ENCODE measurements at regions not wholly inside any gene's neighbourhood (a gene's known extent, or its start where the extent isn't known, plus 50 kb on each side); places are given as distances from the start of the nearest gene placed in this dataset.

- Histone ChIP-seq H2BK120ac (replicated peaks; ENCODE audit: low read depth, low read length) (no peak overlapping the region), H3K18ac (ENCODE audit: extremely low read depth, low read length) (no peak overlapping the region), H3K4me1 (replicated peaks in 1 of 4; ENCODE audit: control insufficient read depth in 3 of 4, insufficient read depth in 4 of 4, low read length in 3 of 4) (peaks cover 0 to 9% (median under 1%) of the 10 kb centered on the region in 4 experiments; a peak in 4 of 7 replicates), H3K27ac (ENCODE audit: low read depth, low read length) (no peak overlapping the region), H3K9ac (replicated peaks in 1 of 4; ENCODE audit: extremely low read depth in 1 of 4, low read depth in 3 of 4, low read length in 3 of 4) (no peak overlapping the region), H2BK20ac (ENCODE audit: low read length) (no peak overlapping the region), H2AK5ac (ENCODE audit: low read depth, low read length) (no peak overlapping the region), H3K4me2 (ENCODE audit: insufficient read depth in 1 of 2, low read depth in 2 of 2, low read length in 2 of 2) (no peak overlapping the region), H3K79me1 (ENCODE audit: low read depth, low read length) (no peaks in the 10 kb centered on the region), H4K8ac (ENCODE audit: extremely low read depth, insufficient read depth, low read length) (no peak overlapping the region), H3K14ac (ENCODE audit: insufficient read length) (no peak overlapping the region), H2AFZ (ENCODE audit: low read length) (no peak overlapping the region), H4K91ac (replicated peaks; ENCODE audit: insufficient read length, low read length) (no peak overlapping the region), H3K9me3 (ENCODE audit: insufficient read depth in 2 of 2, low read depth in 1 of 2, low read length in 1 of 2) (no peaks in the 10 kb centered on the region), H2BK15ac (ENCODE audit: low read length) (0 out of 2 replicates have a peak overlapping the region, but pooled peaks have one; percentile 49), H3K79me2 (ENCODE audit: control insufficient read depth in 1 of 2, insufficient read depth in 2 of 2, low read length in 2 of 2) (no peaks in the 10 kb centered on the region), H2BK5ac (ENCODE audit: low read depth, low read length) (no peak overlapping the region), H3K27me3 (replicated peaks in 1 of 4; ENCODE audit: control insufficient read depth in 3 of 4, extremely low read depth in 1 of 4, insufficient read depth in 3 of 4, low read length in 3 of 4) (no peaks in the 10 kb centered on the region; a peak in 1 of 7 replicates), H3K4ac (replicated peaks; ENCODE audit: insufficient read length, low read depth, low read length) (no peak overlapping the region), H3K56ac (replicated peaks; ENCODE audit: insufficient read length, low read depth, low read length) (no peak overlapping the region), H3K23ac (ENCODE audit: insufficient read length) (no peak overlapping the region), H4K20me1 (replicated peaks in 1 of 2; ENCODE audit: control insufficient read depth in 1 of 2, insufficient read depth in 2 of 2, low read length in 2 of 2) (no peaks in the 10 kb centered on the region), H4K5ac (ENCODE audit: insufficient read length, low read depth, low read length) (no peak overlapping the region), H3K36me3 (ENCODE audit: control insufficient read depth in 2 of 4, insufficient read depth in 4 of 4, low read length in 3 of 4) (no peaks in the 10 kb centered on the region), H2BK12ac (ENCODE audit: low read depth, low read length) (no peak overlapping the region; the same call in 1 of the 2 replicates), H3K4me3 (ENCODE audit: extremely low read depth in 1 of 4, insufficient read depth in 2 of 4, low read depth in 3 of 4, low read length in 4 of 4) (no peak overlapping the region), H3K23me2 (ENCODE audit: low read depth, low read length) (no peaks in the 10 kb centered on the region)
- DNase-seq (ENCODE audit: low read depth in 1 of 2, low spot score in 2 of 2) (no peak), FAIRE-seq (no peak)
- WGBS, 2 experiments (ENCODE audit: extremely low coverage in 1 of 2, insufficient coverage in 1 of 2, insufficient read length in 1 of 2, insufficient replicate concordance in 2 of 2, low coverage in 1 of 2, low lambda C conversion rate in 2 of 2, missing lambda C conversion rate in 1 of 2), result 93% methylated on average over 2 of the region's 2 CpGs; no CpG with 5 or more reads in 1 of the 2 experiments
- POLR2A ChIA-PET (ENCODE audit: partially characterized antibody), result no interaction called here
- CTCF ChIA-PET (ENCODE audit: partially characterized antibody), result interaction anchor here (1.1 to 1.8 kb wide), 5 partner anchors 10 to 63 kb away, joined by 3 to 6 read pairs (median 4); no protein-coding TSS in a partner anchor
- TF ChIP-seq CTBP2 (IDR thresholded peaks at IDR 0.05; ENCODE audit: borderline replicate concordance, insufficient read depth, insufficient read length, low read length), result no peak
- no peak for TF ChIP-seq TAF1 (IDR thresholded peaks at IDR 0.05; ENCODE audit: low read depth, low read length)
- no peak for TF ChIP-seq GABPA (IDR thresholded peaks at IDR 0.05; ENCODE audit: borderline replicate concordance, insufficient read depth, low read length)
- no peak for TF ChIP-seq SP4 (IDR thresholded peaks at IDR 0.05; ENCODE audit: low read length)
- no peak for TF ChIP-seq GTF2F1 (IDR thresholded peaks at IDR 0.05; ENCODE audit: borderline replicate concordance, low read depth, low read length)
- TF ChIP-seq TEAD4 (IDR thresholded peaks at IDR 0.05; ENCODE audit: low read depth, low read length), result no peak
Measured at GRCh38 chr15:73803806-73804205, 50.7 kb upstream of the INSYN1 start.
